Body of pancreas (tissue), 4 donors: ENCODE measurements at regions not wholly inside any gene's neighbourhood (a gene's known extent, or its start where the extent isn't known, plus 50 kb on each side); places are given as distances from the start of the nearest gene placed in this dataset.

ENCODE experiments used
- ATAC-seq: fragments of 150-250 bp; one replicate; pipeline ENCODE4 v1.9.1; 2016
- DNase-seq, 4 donors: peaks; one replicate each; pipeline ENCODE4 v3.0.0-alpha.2; 2019
- H3K27ac ChIP-seq, 4 donors: fragments of 200-600 bp; sonication (generic); 1 replicate in 3 of 4; 2 replicates in 1 of 4; pipeline versions ENCODE4 v1.5.1 to v1.6.1; 2016 to 2019; ENCODE audit warnings: mild to moderate bottlenecking in 1 of 4, mixed read lengths in 1 of 4, moderate library complexity in 1 of 4
- H3K27me3 ChIP-seq, 2 donors: fragments of 200-600 bp; sonication (generic); one replicate each; pipeline ENCODE4 v1.6.0; 2016; ENCODE audit warnings: mild to moderate bottlenecking in 1 of 2
- H3K36me3 ChIP-seq, 2 donors: fragments of 200-600 bp; sonication (generic); replicated peaks in 1 of 2; 2 replicates each; pipeline ENCODE4 v1.5.1; 2016; ENCODE audit warnings: low read depth in 2 of 2; ENCODE audit not compliant: insufficient read depth in 1 of 2
- H3K4me1 ChIP-seq: fragments of 200-600 bp; sonication (generic); one replicate; pipeline ENCODE4 v1.6.0; 2016
- H3K4me3 ChIP-seq, 2 donors: fragments of 200-600 bp; sonication (generic); 1 replicate in 1 of 2; 2 replicates in 1 of 2; pipeline ENCODE4 v1.5.1; 2016 to 2019
- H3K9me3 ChIP-seq, 3 donors: fragments of 200-600 bp; sonication (generic); 1 replicate in 2 of 3; 2 replicates in 1 of 3; pipeline ENCODE4 v1.5.1; 2016
- POLR2A ChIP-seq, 3 donors: fragments of 450-650 bp; IDR thresholded peaks; one replicate each; pipeline ENCODE4 v1.6.1; 2016; ENCODE audit warnings: antibody characterized with exemption in 3 of 3, mild to moderate bottlenecking in 2 of 3
- WGBS, 2 donors: methylation state at CpG; one replicate each; pipeline ENCODE4 v1.1.5; 2017; 5-methylcytosine and 5-hydroxymethylcytosine counted together
- intact Hi-C: fragments of 100-400 bp; cut with DNase I; formaldehyde crosslinking; loops from one replicate; pipeline ENCODE4 v1.15.1; 2023
- TF ChIP-seq, protein P1 (sequence below), 7 experiments: fragments of 450-650 bp in 4 of 7; fragments of 200-600 bp in 3 of 7; sonication (generic) in 3 of 7; IDR thresholded peaks; one replicate each; pipeline ENCODE4 v1.5.1; 2016 to 2019; ENCODE audit warnings: antibody characterized with exemption in 7 of 7

- H3K27me3 ChIP-seq = no peaks in the 10 kb centered on the region
- intact Hi-C loops = no loop called here
- no peaks in the 10 kb centered on the region for H3K4me1 ChIP-seq
- H3K4me3 ChIP-seq = no peak overlapping the region
- DNase-seq = no peak
- no peak overlapping the region for H3K27ac ChIP-seq
- WGBS, 2 donors = 57 to 63% methylated on average over 1 of the region's 1 CpG
- ATAC-seq = no peak
- TF ChIP-seq, protein P1, sequence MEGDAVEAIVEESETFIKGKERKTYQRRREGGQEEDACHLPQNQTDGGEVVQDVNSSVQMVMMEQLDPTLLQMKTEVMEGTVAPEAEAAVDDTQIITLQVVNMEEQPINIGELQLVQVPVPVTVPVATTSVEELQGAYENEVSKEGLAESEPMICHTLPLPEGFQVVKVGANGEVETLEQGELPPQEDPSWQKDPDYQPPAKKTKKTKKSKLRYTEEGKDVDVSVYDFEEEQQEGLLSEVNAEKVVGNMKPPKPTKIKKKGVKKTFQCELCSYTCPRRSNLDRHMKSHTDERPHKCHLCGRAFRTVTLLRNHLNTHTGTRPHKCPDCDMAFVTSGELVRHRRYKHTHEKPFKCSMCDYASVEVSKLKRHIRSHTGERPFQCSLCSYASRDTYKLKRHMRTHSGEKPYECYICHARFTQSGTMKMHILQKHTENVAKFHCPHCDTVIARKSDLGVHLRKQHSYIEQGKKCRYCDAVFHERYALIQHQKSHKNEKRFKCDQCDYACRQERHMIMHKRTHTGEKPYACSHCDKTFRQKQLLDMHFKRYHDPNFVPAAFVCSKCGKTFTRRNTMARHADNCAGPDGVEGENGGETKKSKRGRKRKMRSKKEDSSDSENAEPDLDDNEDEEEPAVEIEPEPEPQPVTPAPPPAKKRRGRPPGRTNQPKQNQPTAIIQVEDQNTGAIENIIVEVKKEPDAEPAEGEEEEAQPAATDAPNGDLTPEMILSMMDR (IDR thresholded peaks at IDR 0.05) = no peak
- no peak for TF ChIP-seq POLR2A (IDR thresholded peaks at IDR 0.05)
- H3K36me3 ChIP-seq = no peaks in the 10 kb centered on the region
- H3K9me3 ChIP-seq = no peaks in the 10 kb centered on the region
These were observed 68.7 kb downstream of the MEPE start for GRCh38 chr4:87901422-87901992.

- Histone ChIP-seq H3K36me3 (no peaks in the 10 kb centered on the region), H3K27me3 (no peaks in the 10 kb centered on the region), H3K4me3 (no peak overlapping the region), H3K9me3 (no peaks in the 10 kb centered on the region), H3K4me1 (peaks cover 8% of the 10 kb centered on the region), H3K27ac (no peak overlapping the region)
- no peak for DNase-seq
- ATAC-seq = no peak
- TF ChIP-seq, protein P1 (IDR thresholded peaks at IDR 0.05) = no peak
- TF ChIP-seq POLR2A (IDR thresholded peaks at IDR 0.05) = no peak
- WGBS, 2 donors = 86 to 89% methylated on average over 6 of the region's 6 CpGs
- intact Hi-C loops = no loop called here
These were observed 70.8 kb upstream of the SPP1 start for GRCh38 chr4:87904639-87905160.

DNA sequence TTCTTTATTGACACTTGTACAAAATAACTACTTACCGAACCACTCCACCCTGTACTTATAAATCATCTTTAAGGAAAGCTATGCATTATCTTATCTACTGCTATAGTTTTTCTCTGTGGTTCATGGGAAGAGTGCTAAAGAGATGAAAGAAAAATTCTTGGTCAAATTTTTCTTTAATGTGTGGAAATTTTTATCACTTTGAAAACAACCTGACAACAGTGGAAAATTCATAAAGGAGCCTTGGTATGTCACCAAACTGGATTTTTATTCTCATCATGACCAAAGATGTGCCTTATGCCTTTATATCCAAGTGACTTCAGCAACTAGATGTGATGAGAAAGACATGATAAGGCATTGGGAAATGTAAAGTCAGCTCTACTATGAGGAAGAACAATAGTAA is 67.2 kb upstream of the SPP1 start:
- Histone ChIP-seq H3K27ac (no peak overlapping the region), H3K36me3 (no peaks in the 10 kb centered on the region), H3K27me3 (no peaks in the 10 kb centered on the region), H3K4me1 (peaks cover 42% of the 10 kb centered on the region), H3K9me3 (no peaks in the 10 kb centered on the region), H3K4me3 (no peak overlapping the region)
- 69 to 89% methylated on average over 1 of the region's 1 CpG for WGBS, 2 donors
- ATAC-seq = no peak
- TF ChIP-seq, protein P1 (IDR thresholded peaks at IDR 0.05) = no peak
- no peak for TF ChIP-seq POLR2A (IDR thresholded peaks at IDR 0.05)
- intact Hi-C loops = no loop called here
- DNase-seq = no peak

- DNase-seq = no peak
- no peak for TF ChIP-seq POLR2A (IDR thresholded peaks at IDR 0.05)
- TF ChIP-seq, protein P1 (IDR thresholded peaks at IDR 0.05) = no peak
- Histone ChIP-seq H3K36me3 (no peaks in the 10 kb centered on the region), H3K4me1 (peaks cover 42% of the 10 kb centered on the region), H3K4me3 (no peak overlapping the region), H3K27me3 (no peaks in the 10 kb centered on the region), H3K27ac (peak overlapping the region in 3 of 4 donors; percentile 55 to 65 (median 60)), H3K9me3 (no peaks in the 10 kb centered on the region)
- intact Hi-C loops = no loop called here
- no peak for ATAC-seq
- WGBS, 2 donors = 33 to 46% methylated on average over 5 of the region's 5 CpGs
These were observed 64.7 kb upstream of the SPP1 start for GRCh38 chr4:87910795-87911194.

GRCh38 chr4:87911252-87911774 is 64.2 kb upstream of the SPP1 start:
- peaks cover 42% of the 10 kb centered on the region for H3K4me1 ChIP-seq
- H3K27ac ChIP-seq = peak overlapping the region in 3 of 4 donors; percentile 55 to 65 (median 60)
- no peaks in the 10 kb centered on the region for H3K27me3 ChIP-seq
- H3K9me3 ChIP-seq = no peaks in the 10 kb centered on the region
- DNase-seq (peak in 2 of 4 donors; percentile 14 to 23), ATAC-seq (peak; percentile 73)
- no peaks in the 10 kb centered on the region for H3K36me3 ChIP-seq
- WGBS, 2 donors = 8 to 11% methylated on average over 4 of the region's 4 CpGs
- intact Hi-C loops = no loop called here
- TF ChIP-seq, protein P1 (IDR thresholded peaks at IDR 0.05) = no peak
- no peak for TF ChIP-seq POLR2A (IDR thresholded peaks at IDR 0.05)
- no peak overlapping the region for H3K4me3 ChIP-seq
